Adrenal gland (tissue), 5 donors: ENCODE measurements at regions not wholly inside any gene's neighbourhood (a gene's known extent, or its start where the extent isn't known, plus 50 kb on each side); places are given as distances from the start of the nearest gene placed in this dataset.

ENCODE experiments used
- POLR2A ChIP-seq, 2 donors: fragments of 450-650 bp; IDR thresholded peaks; one replicate each; pipeline ENCODE4 v1.6.1; 2017; ENCODE audit warnings: antibody characterized with exemption in 2 of 2, mild to moderate bottlenecking in 2 of 2, moderate library complexity in 1 of 2
- TF ChIP-seq, protein P1 (sequence below), 6 experiments: fragments of 450-650 bp in 4 of 6; fragments of 200-600 bp in 2 of 6; sonication (generic) in 1 of 6; IDR thresholded peaks; 1 replicate in 5 of 6; 2 replicates in 1 of 6; pipeline versions ENCODE4 v1.5.1 to v1.8.0; 2016 to 2021; ENCODE audit warnings: antibody characterized with exemption in 6 of 6, mild to moderate bottlenecking in 2 of 6, moderate library complexity in 1 of 6
- donor health status: DM: no; HTN: no; CAD: no.

DNA sequence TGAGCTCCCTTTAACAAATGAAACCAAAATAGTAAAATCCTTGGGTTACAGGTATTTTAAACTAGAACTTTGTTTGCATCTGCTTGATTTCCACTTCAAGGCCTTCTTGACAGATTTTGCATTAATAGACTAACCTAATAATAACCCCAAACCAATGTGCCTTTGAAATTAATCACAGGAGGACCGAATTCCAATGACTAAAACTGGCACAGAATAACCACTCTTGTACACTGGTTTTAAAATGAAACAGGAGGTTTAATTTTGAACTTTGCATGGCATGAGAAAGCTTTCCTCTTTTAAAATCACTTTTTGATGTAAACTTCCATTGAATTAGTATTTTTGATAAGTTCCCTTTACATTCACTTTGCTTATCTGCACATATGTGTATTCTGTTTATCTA lies 269.6 kb downstream of the SLITRK5 start:
- TF ChIP-seq POLR2A (IDR thresholded peaks at IDR 0.05) = no peak
- TF ChIP-seq, protein P1, sequence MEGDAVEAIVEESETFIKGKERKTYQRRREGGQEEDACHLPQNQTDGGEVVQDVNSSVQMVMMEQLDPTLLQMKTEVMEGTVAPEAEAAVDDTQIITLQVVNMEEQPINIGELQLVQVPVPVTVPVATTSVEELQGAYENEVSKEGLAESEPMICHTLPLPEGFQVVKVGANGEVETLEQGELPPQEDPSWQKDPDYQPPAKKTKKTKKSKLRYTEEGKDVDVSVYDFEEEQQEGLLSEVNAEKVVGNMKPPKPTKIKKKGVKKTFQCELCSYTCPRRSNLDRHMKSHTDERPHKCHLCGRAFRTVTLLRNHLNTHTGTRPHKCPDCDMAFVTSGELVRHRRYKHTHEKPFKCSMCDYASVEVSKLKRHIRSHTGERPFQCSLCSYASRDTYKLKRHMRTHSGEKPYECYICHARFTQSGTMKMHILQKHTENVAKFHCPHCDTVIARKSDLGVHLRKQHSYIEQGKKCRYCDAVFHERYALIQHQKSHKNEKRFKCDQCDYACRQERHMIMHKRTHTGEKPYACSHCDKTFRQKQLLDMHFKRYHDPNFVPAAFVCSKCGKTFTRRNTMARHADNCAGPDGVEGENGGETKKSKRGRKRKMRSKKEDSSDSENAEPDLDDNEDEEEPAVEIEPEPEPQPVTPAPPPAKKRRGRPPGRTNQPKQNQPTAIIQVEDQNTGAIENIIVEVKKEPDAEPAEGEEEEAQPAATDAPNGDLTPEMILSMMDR (IDR thresholded peaks at IDR 0.05) = no peak
